Activated CD8-positive, alpha-beta memory T cell treated with anti-CD3 and anti-CD28 coated beads for 24 hours (primary cell): ENCODE measurements at regions not wholly inside any gene's neighbourhood (a gene's known extent, or its start where the extent isn't known, plus 50 kb on each side); places are given as distances from the start of the nearest gene placed in this dataset.
"Not testable (repeated sequence)": the region's sequence is repeated elsewhere in the genome, so short reads cannot be mapped to it uniquely, and the experiment has no call there.

ENCODE experiments used
- DNase-seq: peaks from one replicate; pipeline ENCODE4 v3.0.0-alpha.2; 2020

DNA sequence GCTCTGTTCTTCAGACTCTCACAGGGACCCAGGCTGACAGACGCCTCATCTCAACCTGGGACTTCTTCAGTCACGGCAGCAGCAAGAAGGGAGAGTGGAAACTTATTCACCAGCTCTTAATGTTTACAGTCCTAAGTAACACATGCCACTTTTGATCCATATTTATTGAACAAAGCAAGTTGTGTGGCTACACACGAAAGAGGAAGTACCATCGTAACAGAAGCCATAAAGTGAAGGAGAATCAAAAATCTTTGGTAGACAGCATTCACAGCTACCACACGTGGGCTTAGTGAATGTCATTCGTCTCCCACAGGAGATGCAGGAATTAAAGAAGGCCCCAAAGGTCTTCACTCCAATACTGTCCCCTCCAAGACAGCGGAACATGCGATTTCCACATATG, 582.6 kb downstream of the CETN3 start:
- DNase-seq, result no peak

DNA sequence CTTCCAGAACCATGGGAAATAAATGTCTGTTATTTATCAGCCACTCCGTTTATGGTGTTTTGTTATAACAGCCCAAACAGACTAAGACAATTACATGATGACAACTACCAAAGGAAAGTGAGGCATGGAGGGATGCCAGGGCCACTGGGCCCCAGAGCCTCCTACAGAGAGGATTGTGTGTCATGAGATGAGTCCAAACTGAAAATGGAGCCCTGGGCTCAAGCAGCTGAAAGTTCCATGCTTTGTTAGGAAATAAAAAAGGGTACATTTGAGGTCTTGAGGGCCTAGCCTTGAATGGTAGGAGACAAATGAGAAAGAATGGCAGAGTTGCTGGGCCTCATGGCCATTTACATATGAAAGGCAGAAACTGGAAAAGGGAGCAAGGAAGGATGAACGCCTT, 586.5 kb downstream of the CETN3 start:
- DNase-seq, result no peak

DNA sequence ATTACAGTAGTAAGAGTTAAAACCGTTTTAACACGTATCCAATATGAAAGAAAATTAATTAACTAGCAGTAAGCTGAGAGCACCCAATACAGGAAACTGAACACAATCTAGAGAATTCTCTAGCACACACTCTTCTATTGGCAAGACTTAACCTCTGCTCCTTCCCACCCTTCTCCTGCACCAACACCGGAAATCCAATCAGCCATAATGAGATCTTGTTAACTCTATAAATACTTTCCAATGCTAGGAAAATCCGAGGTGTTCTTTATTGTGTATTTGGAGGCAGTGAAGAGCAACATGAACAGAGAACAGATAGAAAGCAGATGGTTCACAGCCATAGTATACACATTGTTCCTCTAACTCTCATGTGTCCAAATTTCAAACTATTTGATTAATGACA, 591.7 kb downstream of the CETN3 start:
- no peak for DNase-seq

DNA sequence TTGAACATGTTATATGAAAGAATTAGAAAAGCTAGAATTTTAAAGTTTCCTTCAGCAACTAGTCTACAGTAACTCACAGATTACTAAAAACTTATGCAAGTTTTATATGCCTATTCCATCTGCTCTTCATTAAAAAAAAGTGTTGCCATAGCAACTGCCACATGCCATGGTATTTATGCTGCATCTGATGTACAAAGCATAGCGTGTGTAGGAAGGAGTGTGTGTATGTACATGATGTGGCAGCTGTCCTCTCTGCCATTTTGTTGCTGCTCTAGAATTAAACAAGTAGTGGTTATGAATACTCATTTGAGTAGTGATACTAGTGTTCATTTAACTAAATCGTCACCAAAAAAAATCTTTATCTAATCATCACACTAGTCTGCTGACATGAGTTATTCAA, 593.5 kb downstream of the CETN3 start:
- DNase-seq, result no peak

DNA sequence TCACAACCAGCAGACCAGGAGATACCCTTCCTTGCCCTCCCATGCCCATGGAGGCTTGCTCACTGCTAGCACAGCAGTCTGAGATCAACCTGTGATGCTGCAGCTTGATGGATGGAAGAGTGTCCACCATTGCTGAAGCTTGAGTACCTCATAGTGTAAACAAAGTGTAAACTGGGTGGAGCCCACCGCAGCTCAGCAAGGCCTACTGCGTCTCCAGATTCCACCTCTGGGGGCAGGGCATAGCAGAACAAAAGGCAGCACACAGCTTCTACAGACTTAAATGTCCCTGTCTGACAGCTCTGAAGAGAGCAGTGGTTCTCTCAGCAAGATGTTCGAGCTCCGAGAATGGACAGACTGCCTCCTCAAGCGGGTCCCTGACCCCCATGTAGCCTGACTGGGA, 608.8 kb downstream of the CETN3 start:
- not testable (repeated sequence) for DNase-seq

DNA sequence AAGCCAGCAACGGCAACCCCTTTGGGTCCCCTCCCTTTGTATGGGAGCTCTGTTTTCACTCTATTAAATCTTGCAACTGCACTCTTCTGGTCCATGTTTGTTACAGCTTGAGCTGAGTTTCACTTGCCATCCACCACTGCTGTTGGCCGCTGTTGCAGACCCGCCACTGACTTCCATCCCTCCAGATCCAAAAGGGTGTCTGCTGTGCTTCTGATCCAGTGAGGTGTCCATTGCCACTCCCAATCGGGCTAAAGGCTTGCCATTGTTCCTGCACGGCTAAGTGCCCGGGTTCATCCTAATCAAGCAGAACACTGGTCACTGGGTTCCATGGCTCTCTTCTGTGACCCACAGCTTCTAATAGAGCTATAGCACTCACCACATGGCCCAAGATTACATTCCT, 615.1 kb downstream of the CETN3 start:
- DNase-seq, result not testable (repeated sequence)

DNA sequence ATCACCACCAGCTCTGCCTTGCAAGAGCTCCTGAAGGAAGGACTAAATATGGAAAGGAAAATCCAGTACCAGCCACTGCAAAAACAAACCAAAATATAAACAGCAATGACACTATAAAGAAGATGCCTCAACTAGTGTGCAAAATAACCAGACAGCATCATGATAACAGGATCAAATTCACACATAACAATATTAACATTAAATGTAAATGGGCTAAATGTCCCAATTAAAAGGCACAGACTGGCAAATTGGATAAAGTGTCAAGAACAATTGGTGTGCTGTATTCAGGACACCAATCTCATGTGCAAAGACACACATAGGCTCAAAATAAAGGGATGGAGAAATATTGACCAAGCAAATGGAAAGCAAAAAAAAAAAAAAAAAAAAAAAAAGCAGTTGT, 629.8 kb downstream of the CETN3 start:
- not testable (repeated sequence) for DNase-seq

DNA sequence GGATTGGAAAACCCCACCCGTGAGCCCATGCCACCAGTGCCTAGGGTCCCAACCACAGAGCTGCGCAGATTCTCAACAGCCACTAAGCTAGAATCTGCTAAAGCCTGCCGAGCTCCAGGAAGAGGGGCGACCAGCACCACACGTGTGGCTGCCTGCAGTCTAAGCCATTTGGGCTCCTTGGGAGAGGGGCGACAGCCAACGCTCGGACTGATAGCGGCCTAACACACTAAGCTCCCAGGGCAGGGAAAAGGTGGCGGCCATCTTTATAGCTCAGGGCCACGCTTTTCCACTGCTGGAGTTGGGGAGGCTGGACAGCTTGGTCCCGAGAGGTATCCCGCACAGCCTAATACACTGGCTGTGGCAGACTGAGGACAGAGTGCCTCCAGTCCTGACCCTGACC, 631.8 kb downstream of the CETN3 start:
- DNase-seq, result no peak

DNA sequence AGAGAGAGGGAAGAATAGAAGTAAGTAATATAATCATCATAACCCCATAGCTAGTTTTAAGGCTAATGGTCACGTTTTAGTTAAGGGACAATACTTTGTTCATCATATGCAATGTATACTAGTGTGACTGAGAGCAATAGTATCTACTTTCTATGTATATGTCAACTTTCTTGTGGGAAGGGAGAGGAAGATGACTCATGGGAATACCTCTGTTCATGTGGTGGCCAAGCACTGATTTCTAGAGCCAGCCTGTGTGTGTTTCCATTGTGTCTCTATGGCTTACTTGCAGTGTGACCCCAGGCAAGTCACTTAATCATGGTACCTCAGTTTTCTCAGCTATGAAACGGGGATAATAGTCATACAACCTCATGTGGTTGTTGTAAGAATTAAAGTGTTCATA, 639.6 kb downstream of the CETN3 start:
- no peak for DNase-seq

DNA sequence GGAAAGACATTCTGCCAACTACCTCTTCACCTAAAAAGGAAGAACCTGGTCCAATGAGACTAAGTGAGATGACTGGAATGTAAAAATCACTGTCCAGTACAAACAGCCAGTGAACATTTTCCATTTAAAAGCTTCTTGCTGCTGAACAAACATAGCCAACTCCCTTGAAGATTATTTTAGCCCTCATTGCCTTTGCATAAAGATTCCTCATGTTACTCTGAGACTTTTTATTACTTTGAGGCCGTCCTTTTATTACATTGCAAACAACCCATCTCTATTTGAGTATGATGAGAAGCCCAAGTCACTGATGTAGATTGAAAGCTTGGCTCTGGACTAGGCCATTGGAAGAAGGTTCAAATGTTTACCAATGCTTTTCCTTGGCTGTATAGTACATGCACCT, 649.8 kb downstream of the CETN3 start:
- DNase-seq, result no peak

DNA sequence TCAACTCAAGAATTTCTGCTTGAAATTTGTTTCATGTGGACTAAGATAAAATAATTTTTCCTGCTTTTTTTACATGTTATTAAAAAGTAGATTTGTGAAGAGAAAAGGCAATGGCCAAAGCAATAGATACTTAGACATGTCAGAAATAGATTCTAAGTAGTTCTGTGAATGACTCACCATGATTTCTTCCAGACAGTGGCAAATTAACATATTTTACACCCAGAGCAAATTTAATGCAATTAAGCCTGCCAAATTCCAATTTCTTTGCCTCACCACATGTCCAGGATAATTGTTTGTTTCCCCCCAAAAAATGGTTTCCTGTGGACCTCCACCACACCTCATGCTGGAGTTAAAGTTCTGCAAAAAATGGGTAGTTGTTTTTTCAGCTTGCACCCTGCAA, 651.4 kb downstream of the CETN3 start:
- DNase-seq, result no peak

DNA sequence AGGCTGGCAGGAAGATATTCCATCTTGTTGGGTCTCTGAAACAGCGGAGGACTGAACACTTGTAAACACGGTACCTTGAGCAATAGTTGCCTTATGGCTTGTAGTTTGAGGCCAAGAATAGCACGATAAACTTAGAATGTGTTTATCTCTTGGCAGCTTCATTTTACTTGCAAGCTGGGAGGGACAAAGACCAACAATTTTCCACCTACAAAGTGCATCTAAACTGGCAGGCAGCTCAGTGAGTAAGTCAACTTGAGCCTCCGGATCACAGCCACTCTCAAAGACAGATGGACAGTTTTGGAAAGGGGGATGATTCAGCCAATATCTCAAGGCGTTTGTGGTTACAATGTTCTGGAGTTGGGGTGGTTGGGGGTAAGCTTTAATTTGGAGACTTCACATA, 652.6 kb downstream of the CETN3 start:
- DNase-seq, result no peak

DNA sequence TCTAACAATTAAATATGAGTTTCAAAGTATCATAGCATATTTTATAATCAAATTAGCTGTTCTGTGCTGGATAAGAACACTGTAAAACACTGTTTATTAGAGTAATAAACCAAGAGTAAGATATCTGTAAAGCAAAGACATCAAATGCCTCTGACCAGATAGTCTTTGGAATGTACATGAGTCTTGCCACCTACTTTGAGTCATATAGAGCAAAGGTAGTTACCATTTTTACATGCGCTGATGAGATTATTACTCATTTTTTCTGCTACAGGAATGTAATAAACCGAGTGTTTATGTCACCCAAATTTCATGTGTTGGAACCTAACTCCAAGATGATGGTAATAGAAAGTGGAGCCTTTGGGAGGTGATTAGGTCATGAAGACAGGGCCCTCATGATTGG, 654.5 kb downstream of the CETN3 start:
- DNase-seq, result no peak

DNA sequence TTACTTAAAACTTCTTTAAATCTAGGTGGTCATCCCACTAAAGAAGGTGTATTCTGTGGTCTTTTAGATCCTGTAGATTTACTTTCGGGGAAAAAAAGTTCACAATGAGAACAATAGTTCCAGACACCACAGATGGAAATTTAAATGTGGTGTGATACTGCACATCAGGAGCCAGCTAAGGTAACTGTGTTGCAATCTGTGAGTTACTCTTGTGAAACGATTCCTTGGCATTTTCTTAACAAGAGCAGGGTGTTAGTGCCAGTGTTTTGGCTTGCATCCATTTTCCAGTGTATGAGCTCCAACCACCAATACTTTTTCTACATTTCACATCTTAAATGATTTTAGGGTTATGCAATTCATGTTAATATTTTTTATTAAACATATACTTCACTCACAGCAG, 674.5 kb downstream of the CETN3 start:
- DNase-seq, result no peak

DNA sequence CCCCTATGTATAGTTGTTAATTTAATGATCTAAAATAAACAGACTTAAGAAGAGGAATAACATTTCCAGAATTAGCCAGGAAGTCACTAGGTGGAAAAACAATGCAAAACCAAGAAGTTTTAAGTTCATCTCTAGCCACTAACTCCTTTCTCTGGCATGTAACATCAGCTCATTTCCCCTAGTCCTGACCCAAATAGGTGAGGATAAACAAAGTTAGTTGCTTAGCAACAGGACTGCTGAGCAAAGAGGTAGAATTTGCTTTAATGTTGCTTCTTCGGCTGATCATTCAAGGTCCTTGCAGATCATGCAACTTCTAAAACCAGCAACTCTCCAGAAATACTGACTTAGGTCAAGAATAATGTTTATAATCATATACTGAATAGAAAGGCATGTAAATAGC, 675.8 kb downstream of the CETN3 start:
- DNase-seq, result no peak

DNA sequence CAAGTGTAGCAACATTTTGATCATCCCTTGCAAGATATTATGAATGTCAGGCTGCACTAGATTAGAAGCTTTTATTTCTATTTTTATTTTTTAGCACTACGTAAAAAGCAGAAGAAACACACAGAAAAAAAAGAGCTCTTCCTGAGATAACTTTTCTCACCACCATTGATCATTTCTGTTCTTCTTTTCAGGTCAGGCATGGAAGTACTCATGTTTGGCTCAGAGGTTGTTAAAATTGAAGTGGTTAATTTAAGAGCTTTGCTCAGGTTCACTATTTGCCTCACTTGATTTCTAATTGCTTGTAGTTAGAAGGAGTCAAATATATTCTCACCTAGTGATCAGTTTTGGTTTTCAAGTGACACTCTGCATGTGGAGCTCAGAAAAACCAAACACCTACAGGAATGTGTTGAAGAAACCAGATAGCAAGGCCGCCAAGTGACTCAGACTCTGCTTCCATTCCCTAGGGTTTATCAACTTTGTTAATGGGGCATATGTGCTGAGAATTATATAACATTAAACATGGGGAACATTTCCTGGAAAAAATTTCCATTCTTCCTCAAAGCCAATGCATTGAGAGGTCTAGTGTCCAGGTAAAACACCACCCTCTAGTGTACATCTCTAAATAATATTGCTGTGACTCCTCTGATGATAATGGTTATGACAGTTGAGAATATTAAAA, 679.8 kb downstream of the CETN3 start:
- DNase-seq, result no peak

DNA sequence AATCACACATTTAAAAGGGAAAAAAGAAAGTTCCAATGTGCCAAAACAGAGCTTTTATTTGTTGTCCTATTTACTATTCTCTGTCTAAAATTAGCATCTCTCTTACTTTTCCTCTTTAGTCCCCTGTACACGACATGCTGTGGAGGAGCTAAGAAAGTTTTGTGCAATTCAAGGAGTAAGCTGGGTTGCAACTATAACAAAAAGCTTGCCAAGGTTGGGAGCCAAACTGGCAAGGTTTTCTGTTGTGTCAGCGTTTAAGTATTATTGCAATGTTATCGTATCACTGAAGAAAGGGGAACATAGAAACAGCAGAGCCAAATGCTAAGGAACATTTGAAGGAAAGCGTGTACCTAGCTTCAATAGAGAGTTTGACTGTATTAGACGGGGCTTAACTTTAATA, 680.8 kb downstream of the CETN3 start:
- DNase-seq, result no peak

DNA sequence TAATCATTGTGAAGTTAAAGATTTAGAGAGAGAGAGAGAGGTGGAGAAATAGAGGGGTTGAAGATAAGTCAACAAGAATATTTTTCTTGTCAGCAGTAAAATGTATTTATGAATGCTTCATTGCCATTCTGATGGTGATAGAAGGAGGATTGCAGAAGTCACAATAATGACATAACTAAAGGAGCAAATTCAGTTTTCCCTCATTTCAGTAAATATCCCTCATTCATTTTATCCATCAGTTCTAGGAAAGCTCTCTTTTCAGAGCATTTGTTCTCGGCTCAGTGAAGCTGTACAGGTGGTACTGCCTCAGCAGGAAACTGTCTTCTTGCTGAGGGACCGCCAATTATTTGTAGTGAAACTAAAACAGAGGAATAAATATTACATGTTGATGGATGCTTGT, 681.4 kb downstream of the CETN3 start:
- DNase-seq, result no peak

DNA sequence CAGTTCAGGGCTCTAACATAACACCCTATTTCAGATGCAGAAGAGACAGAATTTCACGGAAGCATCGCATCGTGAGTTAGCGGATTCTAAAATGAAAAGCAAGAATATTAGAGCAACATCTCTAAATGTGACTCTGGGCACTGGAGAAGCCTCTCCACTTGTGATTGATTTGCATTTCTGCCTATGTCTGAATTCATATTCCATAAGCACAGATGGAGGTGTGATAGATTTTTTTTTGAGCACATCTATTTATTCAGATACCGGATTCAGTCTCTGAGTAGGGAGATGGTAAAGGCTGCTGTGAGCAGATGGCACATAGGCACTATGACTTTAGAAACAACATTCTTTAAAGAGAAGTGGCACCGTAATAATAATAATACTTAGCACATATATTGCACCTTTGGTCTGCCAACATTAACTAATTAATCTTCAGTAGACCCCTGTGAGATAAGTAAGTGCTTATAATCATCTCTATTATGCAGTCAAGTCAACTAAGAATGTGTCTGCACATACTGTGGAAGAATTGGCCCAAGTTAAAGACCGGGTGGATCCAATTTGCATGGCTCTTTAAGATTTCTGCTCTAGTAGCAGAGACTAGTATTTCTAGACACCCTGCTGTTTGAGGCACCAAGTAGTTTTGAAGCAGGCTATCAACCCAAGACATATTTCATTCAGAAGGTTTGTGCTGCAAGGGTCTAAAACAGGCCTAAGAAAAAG, 685.0 kb downstream of the CETN3 start:
- no peak for DNase-seq

DNA sequence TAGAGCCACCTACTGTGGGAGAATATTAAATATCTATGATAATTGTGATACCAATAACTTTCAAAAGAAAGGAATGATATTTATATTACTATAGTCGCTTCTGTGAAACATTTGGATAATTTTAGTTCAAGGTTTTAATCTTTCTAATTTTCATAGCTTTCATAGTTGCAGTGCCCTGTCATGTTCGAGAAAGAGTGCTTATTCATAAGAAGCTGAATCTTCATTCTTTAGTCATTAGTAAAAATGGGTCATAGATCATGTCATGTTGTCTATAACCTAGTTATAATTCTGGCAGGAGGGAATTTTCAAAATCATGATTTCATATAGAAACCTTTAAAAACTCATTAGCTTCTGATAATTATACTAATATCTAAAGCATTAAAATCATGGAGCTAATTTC, 685.6 kb downstream of the CETN3 start:
- DNase-seq, result no peak

DNA sequence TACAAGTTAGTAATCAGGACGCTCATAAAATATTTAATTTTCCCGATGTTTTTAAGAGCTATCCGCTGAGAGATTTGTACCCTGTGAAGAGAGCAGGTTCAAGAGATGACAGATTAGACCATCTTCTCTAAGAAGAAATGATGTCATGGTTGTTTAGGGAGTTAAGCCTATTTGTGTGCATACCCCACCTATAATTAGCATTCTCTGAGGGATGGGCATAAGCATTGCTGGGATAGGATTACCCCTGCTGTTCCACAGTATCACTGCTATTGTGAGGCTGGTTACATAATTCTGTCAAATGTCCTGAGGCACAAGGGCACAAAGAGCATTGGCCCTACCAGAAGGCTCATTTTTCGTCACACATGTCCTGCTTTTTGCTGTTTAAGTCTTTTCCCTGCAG, 687.0 kb downstream of the CETN3 start:
- DNase-seq, result no peak

DNA sequence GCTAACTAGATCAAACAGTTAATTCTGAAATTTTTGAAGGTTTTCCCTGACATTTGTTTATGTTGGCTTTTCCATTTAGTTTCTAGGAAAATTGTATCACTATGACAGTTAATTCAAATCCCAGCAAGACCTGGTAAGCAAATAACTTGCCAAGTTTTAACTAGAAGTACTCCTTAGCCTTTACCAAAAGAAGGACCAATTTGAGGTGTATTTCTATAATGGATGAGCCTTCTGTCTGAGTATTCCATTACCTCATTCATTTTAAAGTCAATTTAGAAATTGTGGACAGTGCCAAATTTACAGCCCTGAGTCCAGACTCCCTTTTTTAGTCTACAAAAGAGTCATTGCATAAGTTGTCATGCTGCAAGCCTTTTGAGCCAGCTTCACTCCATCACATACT, 687.6 kb downstream of the CETN3 start:
- DNase-seq, result no peak

DNA sequence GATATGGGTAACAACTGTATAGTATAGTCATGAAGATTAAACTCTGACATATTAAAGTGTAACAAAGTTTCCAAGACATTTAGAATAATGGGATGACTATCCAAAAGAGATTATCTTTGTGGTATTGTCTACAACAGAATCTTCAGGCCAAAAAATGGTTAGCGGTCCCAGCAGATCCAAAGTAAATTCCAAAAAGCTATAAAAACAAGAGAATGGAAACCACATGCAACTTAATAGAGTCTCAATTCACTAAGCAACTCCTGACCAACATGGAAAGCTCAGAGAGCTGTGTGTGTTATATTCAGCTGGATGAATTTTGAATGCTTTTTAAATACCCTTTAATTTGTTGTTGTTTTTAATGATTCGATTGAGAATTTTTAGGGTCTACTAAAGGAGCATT, 688.2 kb downstream of the CETN3 start:
- DNase-seq, result no peak

DNA sequence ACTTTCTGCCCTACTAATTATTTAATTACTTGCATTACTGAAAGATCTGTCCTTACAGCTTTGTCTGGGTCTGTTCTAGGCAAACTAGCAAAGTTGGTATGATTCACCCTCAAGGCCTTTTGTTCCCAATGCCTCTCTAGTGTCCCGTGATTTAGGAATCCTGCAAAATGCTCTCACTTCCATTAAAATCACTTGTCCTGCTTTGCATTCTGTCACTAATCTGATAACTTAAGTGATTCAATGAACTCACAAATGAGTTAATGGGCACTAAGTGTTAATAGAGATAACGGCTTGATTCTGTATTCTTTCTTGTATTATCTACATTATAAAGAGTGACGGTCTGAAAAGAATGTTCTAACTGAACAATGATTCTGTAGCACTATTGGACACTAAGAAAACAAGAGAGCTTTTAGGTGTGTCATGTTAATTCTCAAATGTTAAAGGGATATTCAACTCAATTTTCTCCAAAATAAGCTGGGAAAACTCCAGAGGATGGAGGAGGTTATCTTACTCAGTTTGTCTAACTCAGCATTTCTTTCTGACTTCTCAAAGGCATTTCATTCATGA, 697.3 kb downstream of the CETN3 start:
- DNase-seq, result no peak

DNA sequence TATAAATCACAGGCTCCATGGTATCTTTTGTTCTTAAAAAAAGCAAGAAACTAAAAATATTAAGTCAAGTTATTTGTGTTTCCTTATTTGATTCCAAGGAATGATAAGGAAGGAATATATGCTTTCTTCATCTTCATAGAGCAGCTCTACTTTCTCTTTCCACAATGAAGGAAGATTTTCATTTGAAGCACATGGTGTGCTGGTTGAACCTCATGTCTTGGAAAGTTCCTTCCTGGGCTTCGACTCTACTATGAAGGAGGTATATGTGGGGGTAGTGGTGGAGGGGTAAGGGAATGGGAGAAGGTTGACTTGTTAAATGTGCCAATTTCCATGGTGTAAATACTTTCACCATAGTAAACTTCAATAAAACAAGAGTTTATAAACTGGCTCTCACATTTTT, 698.0 kb downstream of the CETN3 start:
- no peak for DNase-seq
